Panc1 (cell line): ENCODE measurements at regions not wholly inside any gene's neighbourhood (a gene's known extent, or its start where the extent isn't known, plus 50 kb on each side); places are given as distances from the start of the nearest gene placed in this dataset.

ENCODE experiments used
- ATAC-seq: fragments of 200-7000 bp; cut with Tn5 transposase; 2 replicates; pipeline ENCODE4 v1.9.1; 2020; ENCODE audit warnings: mild to moderate bottlenecking, moderate library complexity
- BruUV-seq: library from RNA; stranded (reverse); fragments of 400-500 nt; replicated peaks from 2 replicates; lab custom pipeline; 2021; lab: Mats Ljungman, UMichigan
- CTCF ChIA-PET: fragments of 300-600 bp; sonication (Branson Sonifier 250); formaldehyde crosslinking; loops from one replicate; lab custom pipeline; 2022; ENCODE audit warnings: antibody characterized with exemption; lab: Charles Lee
- POLR2A ChIA-PET: fragments of 300-600 bp; sonication (Branson Sonifier 250); formaldehyde crosslinking; loops from one replicate; lab custom pipeline; 2022; ENCODE audit warnings: antibody characterized with exemption; lab: Charles Lee
- DNase-seq: peaks from one replicate; pipeline ENCODE4 v3.0.0-alpha.2; 2010; ENCODE audit warnings: low read depth, low spot score
- H3K27ac ChIP-seq: 2 replicates; pipeline ENCODE4 v1.5.1; 2011; ENCODE audit warnings: mild to moderate bottlenecking, low read length, inconsistent platforms
- H3K27me3 ChIP-seq: fragments of 200-500 bp; sonication (Bioruptor generic); 2 replicates; pipeline ENCODE4 v1.6.0; 2014; ENCODE audit warnings: low read length, inconsistent platforms; ENCODE audit not compliant: control insufficient read depth, insufficient read depth
- H3K36me3 ChIP-seq: fragments of 200-500 bp; sonication (Bioruptor generic); 2 replicates; pipeline ENCODE4 v1.5.1; 2014; ENCODE audit warnings: inconsistent platforms, mild to moderate bottlenecking, low read length, moderate library complexity; ENCODE audit not compliant: control insufficient read depth, insufficient read depth
- H3K4me1 ChIP-seq: 2 replicates; pipeline ENCODE4 v1.5.1; 2011; ENCODE audit warnings: inconsistent platforms, mild to moderate bottlenecking, low read length, moderate library complexity; ENCODE audit not compliant: control insufficient read depth, insufficient read depth
- H3K4me3 ChIP-seq, 2 experiments: 2 replicates each; pipeline ENCODE4 v1.5.1; 2011 to 2012; ENCODE audit warnings: low read depth in 2 of 2, low read length in 2 of 2, mild to moderate bottlenecking in 2 of 2, inconsistent platforms in 1 of 2, moderate library complexity in 1 of 2
- H3K9me3 ChIP-seq: fragments of 200-500 bp; sonication (Bioruptor generic); 2 replicates; pipeline ENCODE4 v1.5.1; 2014; ENCODE audit warnings: low read depth, mild to moderate bottlenecking, inconsistent platforms, low read length, moderate library complexity; ENCODE audit not compliant: control insufficient read depth, insufficient read depth
- CTCF ChIP-seq: fragments of 450-650 bp; IDR thresholded peaks from 2 replicates; pipeline ENCODE4 v1.5.1; 2017; ENCODE audit warnings: mild to moderate bottlenecking
- POLR2AphosphoS5 ChIP-seq: IDR thresholded peaks from 2 replicates; pipeline ENCODE4 v1.6.1; 2012; ENCODE audit warnings: mild to moderate bottlenecking, low read depth, low read length, moderate library complexity
- REST ChIP-seq, 2 experiments: IDR thresholded peaks; 2 replicates each; pipeline ENCODE4 v1.6.1; 2011 to 2012; ENCODE audit warnings: low read depth in 2 of 2, control low read depth in 1 of 2, low read length in 1 of 2, mild to moderate bottlenecking in 1 of 2, moderate library complexity in 1 of 2; ENCODE audit not compliant: insufficient read depth in 1 of 2
- SIN3A ChIP-seq: IDR thresholded peaks from 2 replicates; pipeline ENCODE4 v1.6.1; 2012; ENCODE audit warnings: low read depth, mild to moderate bottlenecking, low read length, moderate library complexity, borderline replicate concordance; ENCODE audit not compliant: insufficient read depth
- TCF7L2 ChIP-seq: IDR thresholded peaks from 2 replicates; pipeline ENCODE4 v1.6.1; 2011; ENCODE audit warnings: mild to moderate bottlenecking, low read depth, low read length, inconsistent platforms
- in situ Hi-C: cut with HindIII; loops from 2 replicates; pipeline ENCODE4 v1.10.0; 2016; ENCODE audit warnings: low sequenced_read_pairs, low pct_unique_long_range_greater_than_20kb
- intact Hi-C: fragments of 100-400 bp; cut with micrococcal nuclease; formaldehyde crosslinking; loops from one replicate; pipeline ENCODE4 v1.10.0; 2022; ENCODE audit not compliant: unreplicated experiment

GRCh38 chr11:8785998-8786397, 103.4 kb downstream of the RPL27A start:
- no peaks in the 10 kb centered on the region for H3K27me3 ChIP-seq
- in situ Hi-C loops, result no loop called here
- H3K4me3 ChIP-seq, result no peak overlapping the region
- H3K9me3 ChIP-seq, result no peaks in the 10 kb centered on the region
- ChIA-PET POLR2A (no interaction called here), CTCF (interaction anchor here (0.6 kb wide), 1 partner anchor 25 kb away, joined by 4 read pairs; no protein-coding TSS in a partner anchor)
- no peaks in the 10 kb centered on the region for H3K4me1 ChIP-seq
- ATAC-seq (no peak), DNase-seq (no peak)
- BruUV-seq, result no TSS peak
- no peaks in the 10 kb centered on the region for H3K36me3 ChIP-seq
- TF ChIP-seq SIN3A (no peak), POLR2AphosphoS5 (no peak), REST (IDR thresholded peaks at IDR 0.05; ENCODE audit: insufficient read depth in 1 of 2, low read depth in 2 of 2, low read length in 1 of 2) (no peak), CTCF (no peak), TCF7L2 (no peak)
- intact Hi-C loops, result no loop called here
- H3K27ac ChIP-seq, result no peak overlapping the region

- ChIA-PET POLR2A (interaction anchor here (0.5 kb wide), 1 partner anchor 94 kb away, joined by 7 read pairs; no protein-coding TSS in a partner anchor), CTCF (interaction anchor here (0.6 to 0.7 kb wide), 2 partner anchors 26 to 42 kb away, joined by 4 read pairs; no protein-coding TSS in a partner anchor)
- H3K4me3 ChIP-seq, result no peak overlapping the region
- ATAC-seq, result no peak
- H3K27me3 ChIP-seq, result no peaks in the 10 kb centered on the region
- TF ChIP-seq TCF7L2, result no peak
- no peak for TF ChIP-seq CTCF
- TF ChIP-seq POLR2AphosphoS5, result no peak
- H3K4me1 ChIP-seq, result no peaks in the 10 kb centered on the region
- no peak for DNase-seq
- no TSS peak for BruUV-seq
- H3K9me3 ChIP-seq, result no peaks in the 10 kb centered on the region
- intact Hi-C loops (no loop called here), in situ Hi-C loops (no loop called here)
- no peak overlapping the region for H3K27ac ChIP-seq
- no peaks in the 10 kb centered on the region for H3K36me3 ChIP-seq
Measured at GRCh38 chr11:8786933-8787332, 104.3 kb downstream of the RPL27A start.
